IPS-NIHi7 (cell line): ENCODE measurements at regions not wholly inside any gene's neighbourhood (a gene's known extent, or its start where the extent isn't known, plus 50 kb on each side); places are given as distances from the start of the nearest gene placed in this dataset.
"Not testable (repeated sequence)": the region's sequence is repeated elsewhere in the genome, so short reads cannot be mapped to it uniquely, and the experiment has no call there.

Source experiments
- DNase-seq: peaks from one replicate; pipeline ENCODE4 v3.0.0; 2012; ENCODE audit warnings: mixed read lengths; ENCODE audit errors: extremely low spot score

DNA sequence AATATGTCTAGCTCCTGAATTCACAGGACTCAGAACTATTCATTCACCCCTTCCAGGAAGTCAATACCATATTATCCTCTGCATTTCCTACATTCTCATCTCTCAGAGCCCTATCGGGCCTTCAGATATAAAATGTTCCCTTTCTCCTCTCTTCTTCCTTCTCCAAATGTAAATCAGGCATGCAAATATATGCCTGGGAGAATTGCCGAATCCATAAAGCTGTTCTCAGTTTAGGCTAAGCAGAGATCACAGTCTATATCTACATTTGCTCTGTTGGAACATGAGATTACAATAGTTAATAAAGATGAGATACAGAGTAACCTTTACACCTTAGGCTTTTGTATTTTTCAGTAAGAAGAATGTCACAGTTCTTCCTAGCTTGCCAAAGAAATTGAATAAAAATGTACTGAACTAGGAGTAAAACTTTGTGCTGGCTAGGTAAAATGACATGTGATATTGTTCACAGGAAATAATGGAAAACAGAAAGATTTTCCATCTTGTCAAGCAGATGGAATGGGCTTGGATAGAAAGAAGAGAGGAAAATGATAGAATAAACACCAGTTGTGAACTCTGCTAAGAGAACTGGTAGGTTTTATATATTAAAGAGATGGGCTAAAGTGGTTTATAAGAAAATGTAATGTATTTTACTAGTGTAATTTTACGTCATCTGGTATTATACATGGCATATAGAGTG, 161.5 kb downstream of the NRIP1 start:
- DNase-seq: no peak

DNA sequence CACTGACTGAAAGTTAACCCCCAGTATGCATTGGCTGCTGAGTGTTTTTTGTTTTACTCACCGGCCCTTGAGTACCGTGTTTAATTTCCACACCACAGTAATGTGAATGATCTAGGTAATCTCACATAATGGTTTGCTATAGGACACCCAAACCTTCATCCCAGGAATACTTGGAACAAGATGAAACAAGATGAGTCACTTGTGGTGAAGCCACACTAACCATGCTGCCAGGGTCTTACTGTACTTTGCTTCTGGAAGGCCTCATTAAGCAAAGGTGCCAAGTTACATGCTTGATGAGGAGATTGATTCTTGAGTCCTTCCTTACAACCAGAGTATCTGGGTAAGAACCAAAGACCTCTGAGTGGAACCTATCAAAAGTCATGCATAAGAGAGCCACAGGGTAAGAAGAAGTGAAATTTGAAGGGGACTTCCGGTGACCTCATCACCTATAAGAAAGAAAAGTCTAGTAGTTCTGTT, 163.3 kb downstream of the NRIP1 start:
- DNase-seq: no peak

DNA sequence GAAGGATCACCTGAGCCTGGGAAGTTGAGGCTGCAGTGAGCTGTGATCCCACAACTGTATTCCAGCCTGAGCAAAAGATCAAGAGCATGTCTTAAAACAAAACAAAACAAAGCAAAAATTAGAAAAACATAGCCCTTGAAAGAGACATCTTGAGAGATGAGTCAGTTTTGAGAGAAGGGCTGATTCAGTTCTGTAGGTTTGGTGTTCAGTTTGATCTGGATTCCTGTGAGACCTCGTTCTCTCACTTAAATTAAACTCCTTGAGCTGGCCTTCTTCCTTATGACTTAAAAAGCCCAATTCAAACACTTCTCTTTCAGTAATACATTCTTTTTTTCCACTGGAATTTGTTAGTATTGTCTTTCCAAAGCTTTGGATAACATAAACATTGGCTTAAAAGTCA, 164.2 kb downstream of the NRIP1 start:
- DNase-seq: no peak

DNA sequence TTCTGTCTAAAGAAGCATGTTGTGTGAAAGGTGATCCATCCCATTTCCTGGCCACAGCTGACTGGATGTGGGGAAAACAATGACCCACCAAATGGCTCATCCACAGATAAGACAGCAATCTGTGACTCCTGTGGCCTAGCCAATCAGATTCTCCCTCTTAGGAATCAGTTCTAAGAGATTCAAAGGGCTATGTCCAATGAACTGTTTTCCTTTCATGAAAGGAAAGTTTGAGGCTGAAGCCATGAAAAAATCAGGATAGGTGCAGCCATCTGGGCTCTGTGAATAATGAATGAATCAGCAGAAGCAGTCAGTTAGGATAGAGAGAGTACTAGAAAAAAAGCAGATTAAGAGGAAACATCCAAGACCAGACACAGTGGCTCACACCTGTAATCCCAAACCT, 164.7 kb downstream of the NRIP1 start:
- peak; percentile 11 for DNase-seq

DNA sequence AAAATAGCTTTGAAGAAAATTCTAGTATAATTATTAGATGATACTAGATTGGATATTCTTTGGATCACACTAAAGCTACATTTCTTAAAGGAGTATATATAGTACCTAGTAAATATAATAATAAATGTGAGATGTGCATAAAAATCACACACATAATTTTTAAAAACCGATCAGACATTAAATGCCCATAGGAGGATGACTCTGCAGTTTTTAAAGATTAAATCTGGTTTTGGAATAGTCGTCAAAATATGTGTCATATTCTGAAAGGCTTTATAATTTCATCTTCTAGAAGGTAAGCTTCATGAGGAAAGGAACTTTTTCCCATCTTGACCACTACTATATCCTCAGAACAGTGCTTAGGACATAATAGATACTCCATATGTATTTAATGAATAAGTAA, 169.0 kb downstream of the NRIP1 start:
- DNase-seq: no peak

DNA sequence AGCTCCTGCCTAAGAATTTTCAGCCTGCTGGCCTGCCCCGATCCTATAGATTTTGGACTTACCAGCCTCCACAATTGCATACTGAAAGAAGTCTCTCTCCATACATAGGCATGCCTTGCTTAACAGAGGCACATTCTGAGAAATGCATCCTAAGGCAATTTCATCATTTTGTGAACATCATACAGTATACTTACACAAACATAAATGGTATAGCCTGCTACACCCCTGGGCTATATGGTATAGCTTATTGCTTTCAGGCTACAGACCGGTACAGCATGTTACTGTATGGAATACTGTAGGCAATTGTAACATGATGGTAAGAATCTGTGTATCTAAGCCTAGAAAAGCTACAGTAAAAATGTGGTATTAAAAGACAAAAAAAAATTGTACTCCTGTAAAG, 174.7 kb downstream of the NRIP1 start:
- no peak for DNase-seq

DNA sequence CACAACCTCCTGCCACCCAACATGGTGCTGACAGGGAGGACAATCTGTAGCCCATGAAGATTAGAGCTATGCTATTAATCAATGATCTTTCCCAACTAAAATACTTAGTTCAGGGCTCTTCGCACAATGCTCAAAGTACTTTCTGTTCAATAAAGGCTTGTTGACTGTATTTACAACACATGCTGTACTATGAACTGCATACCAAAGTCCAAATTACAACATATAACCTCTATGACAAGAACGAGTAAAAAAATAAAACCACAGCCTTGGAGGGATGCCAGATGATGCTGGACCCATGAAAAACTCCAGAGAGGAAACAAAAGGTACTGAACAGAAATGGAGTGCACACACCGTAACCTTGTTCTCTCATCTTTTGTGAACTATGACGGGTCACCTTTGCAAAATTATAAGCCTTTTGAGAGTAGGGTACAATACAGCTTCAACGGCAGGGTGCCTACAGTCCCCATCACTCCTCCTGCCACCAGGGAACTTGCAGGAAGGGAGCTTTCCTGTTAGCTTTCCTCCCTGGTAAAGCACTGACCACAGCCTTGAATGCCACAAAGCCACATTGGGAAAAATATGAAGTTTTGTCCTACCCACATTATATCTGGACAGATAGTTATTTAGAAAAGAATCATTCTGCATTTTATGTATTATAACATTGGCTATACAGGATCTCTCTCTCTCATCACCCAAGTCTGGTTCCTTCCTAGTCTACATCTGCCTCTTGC, 175.6 kb downstream of the NRIP1 start:
- DNase-seq: no peak

DNA sequence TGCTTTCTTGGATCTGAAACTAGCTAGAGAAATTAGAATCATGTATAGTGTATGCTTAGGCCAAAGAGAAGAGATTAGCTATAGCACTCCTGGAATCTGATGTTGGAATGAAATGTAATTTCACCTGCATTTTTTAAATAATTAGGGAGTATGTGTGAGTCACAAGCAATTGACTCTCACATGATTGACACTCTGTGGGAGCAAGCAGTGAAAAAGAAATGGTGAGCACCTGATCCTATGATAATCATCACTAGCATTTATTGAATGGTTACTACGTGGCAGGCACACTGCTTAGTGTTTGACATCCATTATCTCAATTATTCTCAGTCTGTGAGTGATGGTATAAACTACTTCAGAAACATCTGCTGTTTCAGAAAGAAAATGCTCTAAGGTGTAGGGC, 176.6 kb downstream of the NRIP1 start:
- DNase-seq: no peak

DNA sequence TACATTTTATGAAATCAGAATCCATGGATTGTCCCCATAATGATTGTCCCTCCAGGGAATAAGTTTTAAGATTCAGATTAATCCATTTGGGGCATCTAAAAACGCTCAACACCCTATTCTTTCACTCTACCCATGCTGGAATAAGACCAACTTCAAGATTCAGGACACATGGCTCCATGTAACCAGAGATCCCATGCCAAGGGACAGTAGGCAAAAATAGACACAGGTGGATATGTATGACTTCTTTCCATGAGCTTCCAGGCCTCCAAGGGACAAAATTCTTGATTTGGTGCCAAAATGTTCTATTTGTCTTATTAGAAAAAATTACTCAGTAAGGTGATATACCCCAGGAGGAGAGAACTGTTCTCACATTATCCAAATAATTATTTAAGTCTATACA, 178.8 kb downstream of the NRIP1 start:
- DNase-seq: no peak

DNA sequence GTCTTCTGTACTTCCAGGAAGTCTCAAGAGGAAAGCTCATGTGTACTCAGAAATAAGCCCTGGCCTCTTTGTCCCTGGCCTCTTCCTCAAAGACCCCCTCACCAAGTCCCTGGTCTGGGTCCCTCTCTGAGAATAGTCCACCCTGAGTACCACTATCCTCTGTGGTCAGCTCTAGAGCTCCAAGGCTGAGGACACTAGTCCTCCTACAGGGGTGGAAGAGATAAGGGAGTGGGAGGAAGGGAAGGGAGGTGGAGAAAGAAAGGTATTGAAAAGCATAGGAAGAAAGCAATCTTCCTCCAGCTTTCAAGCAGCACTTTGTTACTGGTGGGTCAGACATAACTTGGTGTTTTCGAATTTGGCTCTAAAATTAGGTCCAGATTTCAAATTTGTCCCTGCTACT, 181.4 kb downstream of the NRIP1 start:
- DNase-seq: no peak

DNA sequence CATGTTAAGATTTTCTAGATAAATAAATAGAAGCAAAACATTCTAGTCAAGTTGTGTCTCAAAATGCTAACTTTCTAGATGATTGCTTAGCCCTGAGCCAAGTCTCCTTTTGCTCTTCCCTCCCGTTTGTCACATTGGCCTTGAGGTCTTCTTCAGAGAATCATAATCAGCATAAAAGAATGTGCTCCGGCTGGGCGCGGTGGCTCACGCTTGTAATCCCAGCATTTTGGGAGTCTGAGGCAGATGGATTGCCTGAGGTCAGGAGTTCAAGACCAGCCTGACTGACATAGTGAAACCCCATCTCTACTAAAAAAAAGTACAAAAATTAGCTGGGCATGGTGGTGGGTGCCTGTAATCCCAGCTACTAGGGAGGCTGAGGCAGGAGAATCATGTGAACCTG, 182.3 kb downstream of the NRIP1 start:
- DNase-seq: not testable (repeated sequence)

DNA sequence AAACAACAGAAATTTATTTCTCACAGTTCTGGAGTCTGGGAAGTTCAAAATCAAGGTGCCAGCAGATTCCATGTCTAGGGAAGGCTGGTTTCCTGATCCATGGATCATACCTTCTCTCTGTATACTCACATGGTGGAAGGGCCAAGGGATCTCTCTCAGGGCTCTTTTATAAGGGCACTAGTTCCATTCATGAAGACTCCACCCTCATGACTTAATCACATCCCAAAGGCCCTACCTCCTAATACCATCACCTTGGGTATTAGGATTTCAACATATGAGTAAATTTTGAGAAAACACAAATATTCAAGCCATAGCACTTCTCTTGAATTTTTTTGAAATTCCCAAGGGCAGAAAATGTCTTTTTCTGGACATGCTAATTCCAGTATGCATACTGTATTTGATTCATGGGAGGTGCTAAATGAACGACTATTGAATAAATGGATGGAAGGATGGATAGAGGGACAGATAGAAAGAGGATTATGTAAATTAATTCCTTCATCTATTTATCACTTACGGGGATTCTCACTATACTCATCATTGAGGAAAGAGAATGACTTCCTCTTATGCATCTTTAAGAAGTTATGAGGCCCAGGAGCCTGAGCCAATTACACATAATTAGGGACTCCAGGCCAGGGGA, 182.8 kb downstream of the NRIP1 start:
- DNase-seq: no peak

DNA sequence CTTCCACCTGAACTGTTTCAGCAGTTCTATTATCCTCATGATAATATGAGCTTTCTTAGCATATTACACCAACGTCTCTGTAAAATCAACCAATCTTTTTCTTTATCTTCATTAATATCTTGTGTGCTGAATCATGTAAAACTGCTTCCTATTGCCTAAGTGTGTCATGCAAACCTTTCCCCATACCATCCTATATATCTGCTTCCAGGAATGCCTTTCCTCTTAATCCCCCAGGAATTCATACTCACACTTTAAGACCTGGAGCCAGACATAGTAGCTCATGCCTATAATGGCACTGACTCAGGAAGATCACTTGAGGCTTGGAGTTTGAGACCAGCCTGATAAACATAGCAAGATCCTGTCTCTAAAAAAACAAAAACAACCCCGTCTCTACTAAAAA, 183.9 kb downstream of the NRIP1 start:
- DNase-seq: no peak

DNA sequence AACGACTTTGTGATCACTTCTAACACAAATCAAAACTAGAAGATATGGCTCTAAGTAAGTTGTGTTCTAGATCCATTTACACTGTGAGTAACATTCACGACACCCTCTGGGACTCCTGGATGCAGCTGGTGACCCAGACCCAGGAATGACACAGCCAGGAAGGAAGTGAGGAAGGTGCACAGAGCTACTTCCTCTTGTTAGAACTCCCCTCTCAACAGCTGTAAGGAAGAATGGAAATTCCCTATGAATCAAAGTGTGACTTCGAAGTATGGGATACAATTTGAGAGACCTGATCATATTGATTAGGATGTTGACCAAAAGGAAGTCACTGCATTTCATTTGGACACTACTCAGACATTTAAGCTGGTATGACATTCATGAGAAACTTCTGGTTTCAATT, 185.3 kb downstream of the NRIP1 start:
- no peak for DNase-seq

DNA sequence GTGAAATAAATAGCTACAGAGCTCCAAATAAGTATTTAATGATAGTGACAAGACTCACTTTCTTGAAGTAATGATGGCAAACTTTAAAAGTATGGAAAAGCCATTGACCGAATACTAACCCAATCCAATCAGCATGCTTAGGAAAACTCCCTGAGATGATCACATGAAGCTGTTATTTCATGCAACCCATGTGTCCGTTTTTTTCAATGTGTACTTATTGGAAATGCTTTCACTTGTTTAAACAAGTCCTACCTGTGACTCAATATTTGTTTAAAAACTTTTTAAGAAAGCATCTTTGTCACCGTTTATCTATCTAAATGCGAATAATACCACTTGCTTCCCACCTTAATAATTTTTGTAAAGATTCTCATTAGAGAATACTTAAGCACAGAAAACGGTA, 185.8 kb downstream of the NRIP1 start:
- no peak for DNase-seq

DNA sequence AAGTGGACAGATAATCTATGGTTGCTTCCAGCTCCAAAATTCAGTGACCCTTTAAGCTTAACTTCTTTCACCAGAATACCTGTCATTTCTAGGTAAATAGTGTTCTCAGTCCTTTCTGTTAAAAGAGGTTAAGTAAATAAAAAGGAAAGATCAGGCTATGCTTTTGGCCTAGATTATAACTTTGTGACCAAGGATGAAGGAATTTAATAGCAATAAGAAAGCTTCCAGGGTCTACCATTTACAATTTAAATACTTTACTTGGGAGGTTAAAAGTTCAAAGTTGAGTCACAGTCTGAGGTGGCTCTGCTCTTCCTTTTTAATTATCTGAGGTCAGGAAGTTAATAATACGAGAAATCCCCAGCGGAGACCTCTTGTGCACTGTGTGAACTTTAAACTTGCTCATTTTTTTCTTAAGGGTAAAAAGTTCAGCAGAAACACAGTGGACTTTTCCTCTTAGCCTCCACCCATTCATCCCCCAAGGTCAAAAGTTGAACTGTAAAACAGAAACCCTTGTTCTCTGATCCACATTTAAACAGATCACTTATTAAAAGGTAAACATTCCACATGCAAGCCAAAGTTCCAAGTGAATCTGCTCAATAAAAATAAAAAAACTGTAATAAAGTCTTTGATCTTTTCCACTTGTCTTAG, 187.1 kb downstream of the NRIP1 start:
- DNase-seq: no peak

DNA sequence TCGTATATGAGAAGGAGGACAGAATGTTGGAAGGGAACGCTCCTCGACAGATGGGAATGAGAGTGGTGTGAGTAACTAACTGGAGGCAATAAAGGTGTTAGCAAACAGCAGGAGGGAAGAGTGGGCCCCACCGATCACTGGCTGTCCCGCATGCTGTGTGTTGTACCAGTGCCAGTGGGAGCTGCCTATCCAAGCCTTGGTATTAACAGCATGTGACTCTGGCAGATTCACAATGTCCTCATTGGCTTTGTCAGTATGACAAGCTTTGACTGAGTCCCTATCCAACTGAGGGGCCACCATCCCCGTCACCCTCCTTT, 188.3 kb downstream of the NRIP1 start:
- no peak for DNase-seq

DNA sequence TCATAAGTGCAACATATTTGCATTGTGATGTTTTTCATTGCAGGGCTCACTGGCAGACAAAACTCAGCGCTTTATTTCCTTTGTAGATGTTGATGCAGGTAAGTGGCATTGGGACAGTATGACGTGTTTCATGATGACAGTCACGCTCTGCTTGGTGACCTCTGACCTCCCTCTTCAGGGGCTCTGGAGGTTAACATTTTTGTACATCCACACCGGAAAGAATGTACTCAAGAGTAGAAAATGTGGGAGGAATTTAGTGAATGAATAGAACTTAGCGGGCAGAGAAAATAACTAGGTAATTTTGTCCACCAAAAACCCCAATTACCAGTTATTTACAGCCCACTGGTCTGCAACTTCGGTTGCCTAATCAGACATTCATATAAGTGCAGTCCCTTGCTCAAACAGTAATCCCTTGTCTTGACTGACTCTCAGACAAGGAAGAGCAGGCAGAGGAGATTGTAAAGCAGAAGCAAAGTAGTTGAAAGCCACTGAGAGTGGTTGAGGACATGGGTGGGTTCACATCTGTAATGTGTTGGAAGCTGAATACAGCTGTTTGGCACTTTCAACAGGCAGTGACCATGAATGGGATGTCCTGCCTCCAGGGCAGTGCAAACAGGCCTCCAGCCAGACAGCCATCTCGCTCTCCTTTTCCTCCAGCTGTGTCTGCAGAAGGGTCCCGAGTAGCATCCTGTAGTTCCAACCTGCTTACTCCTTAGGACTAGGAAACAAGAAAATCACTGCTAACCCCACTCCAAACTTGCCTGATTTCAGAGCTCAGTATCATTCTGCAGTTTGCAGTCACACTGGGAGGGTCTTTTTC, 188.9 kb downstream of the NRIP1 start:
- no peak for DNase-seq

DNA sequence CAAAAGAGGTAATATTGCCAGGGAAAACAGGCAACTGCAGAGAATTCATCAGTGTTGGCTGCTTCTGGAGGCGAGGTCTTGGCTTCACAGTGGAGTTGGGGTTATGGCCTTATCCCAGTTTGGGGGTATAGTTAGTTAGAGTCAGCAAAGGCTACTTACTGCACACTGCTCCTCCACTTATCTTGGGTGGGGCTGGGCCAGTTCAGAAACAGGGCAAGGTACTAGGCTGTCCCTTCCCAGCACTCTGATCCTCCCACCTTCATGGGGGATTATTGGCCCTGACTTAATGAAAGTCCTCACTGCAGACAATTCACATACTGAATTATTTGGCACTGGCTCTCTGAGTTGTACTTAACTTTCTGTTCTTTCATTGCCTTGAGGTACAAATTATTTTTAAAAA, 189.6 kb downstream of the NRIP1 start:
- DNase-seq: no peak

DNA sequence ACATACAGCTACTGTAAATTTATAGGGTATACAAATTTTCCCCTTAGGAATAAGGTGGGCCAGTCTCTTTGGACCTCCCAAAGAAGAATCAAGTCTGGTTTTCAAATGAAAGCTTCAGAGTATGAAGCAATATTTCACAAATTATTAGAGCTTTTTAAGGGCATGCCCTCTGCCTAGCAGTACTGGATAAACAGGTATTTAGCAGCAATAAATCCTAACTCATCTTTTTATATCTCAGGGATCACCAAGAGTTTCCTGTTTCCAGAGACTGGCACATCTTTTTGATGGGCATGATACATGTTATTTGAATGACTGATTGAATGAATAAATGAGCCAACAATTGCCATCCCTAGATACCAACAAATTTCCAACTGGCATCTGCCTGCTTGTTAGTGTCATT, 190.4 kb downstream of the NRIP1 start:
- no peak for DNase-seq

DNA sequence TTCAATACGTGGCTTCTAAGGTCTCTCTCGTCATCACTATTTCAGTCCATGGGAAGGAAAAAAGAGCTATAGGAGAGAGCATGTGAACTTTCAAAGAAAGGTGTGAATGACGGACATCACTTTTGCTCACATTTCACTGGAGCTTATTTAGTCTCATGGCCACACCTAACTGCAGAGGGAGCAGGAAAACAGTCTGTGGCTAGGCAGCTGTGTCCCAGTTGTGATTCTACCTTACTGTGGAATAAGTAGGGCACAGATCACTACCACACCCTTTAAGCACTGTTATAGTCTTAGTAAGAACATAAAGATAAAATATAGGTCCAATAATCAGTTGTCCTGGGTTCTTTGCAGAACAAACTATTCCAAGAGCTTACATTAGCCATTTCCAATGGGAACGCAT, 192.9 kb downstream of the NRIP1 start:
- DNase-seq: no peak

DNA sequence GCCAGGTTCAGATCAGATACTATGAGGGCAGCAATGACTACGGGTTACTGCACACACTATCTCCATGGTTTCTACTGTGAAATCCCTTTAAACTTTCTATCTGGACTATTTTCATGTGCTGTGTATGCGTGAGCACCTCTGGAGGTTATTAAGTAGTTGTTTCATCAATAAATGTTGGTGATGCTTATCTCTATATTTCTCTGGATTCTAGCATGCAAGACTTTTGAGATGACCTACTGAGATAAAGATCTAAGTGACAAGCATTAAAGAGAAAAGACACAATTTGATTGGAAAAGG, 194.0 kb downstream of the NRIP1 start:
- no peak for DNase-seq
